ENCODE measurements at regions not wholly inside any gene's neighbourhood (a gene's known extent, or its start where the extent isn't known, plus 50 kb on each side); places are given as distances from the start of the nearest gene placed in this dataset.

GRCh38 chr11:116698080-116698479 lies 74.7 kb downstream of the BUD13 start:
- H3K27me3 ChIP-seq (ENCODE audit: control insufficient read depth in 4 of 4, insufficient read depth in 4 of 4, low read length in 3 of 4) = no peaks in the 10 kb centered on the region
- H3K27ac ChIP-seq (ENCODE audit: low read depth in 1 of 2, low read length in 2 of 2) = no peak overlapping the region
- TF ChIP-seq, protein P1, sequence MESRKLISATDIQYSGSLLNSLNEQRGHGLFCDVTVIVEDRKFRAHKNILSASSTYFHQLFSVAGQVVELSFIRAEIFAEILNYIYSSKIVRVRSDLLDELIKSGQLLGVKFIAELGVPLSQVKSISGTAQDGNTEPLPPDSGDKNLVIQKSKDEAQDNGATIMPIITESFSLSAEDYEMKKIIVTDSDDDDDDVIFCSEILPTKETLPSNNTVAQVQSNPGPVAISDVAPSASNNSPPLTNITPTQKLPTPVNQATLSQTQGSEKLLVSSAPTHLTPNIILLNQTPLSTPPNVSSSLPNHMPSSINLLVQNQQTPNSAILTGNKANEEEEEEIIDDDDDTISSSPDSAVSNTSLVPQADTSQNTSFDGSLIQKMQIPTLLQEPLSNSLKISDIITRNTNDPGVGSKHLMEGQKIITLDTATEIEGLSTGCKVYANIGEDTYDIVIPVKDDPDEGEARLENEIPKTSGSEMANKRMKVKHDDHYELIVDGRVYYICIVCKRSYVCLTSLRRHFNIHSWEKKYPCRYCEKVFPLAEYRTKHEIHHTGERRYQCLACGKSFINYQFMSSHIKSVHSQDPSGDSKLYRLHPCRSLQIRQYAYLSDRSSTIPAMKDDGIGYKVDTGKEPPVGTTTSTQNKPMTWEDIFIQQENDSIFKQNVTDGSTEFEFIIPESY (IDR thresholded peaks at IDR 0.05) = no peak
- no peak for TF ChIP-seq FOXA2 (IDR thresholded peaks at IDR 0.05)
- no peak for TF ChIP-seq RAD21 (IDR thresholded peaks at IDR 0.05)
- TF ChIP-seq FOXA1 (IDR thresholded peaks at IDR 0.05) = no peak
- no peak for TF ChIP-seq RXRA (IDR thresholded peaks at IDR 0.05)
- no peak for TF ChIP-seq GABPA (IDR thresholded peaks at IDR 0.05 in 1 of 2, conservative IDR thresholded peaks at IDR 0.05 in 1 of 2)
- TF ChIP-seq SP1 (IDR thresholded peaks at IDR 0.05) = no peak
- TF ChIP-seq EGR1 (IDR thresholded peaks at IDR 0.05; ENCODE audit: low read depth in 2 of 2) = no peak
- TF ChIP-seq HNF4A (conservative IDR thresholded peaks at IDR 0.05) = no peak
- TF ChIP-seq, protein P2, sequence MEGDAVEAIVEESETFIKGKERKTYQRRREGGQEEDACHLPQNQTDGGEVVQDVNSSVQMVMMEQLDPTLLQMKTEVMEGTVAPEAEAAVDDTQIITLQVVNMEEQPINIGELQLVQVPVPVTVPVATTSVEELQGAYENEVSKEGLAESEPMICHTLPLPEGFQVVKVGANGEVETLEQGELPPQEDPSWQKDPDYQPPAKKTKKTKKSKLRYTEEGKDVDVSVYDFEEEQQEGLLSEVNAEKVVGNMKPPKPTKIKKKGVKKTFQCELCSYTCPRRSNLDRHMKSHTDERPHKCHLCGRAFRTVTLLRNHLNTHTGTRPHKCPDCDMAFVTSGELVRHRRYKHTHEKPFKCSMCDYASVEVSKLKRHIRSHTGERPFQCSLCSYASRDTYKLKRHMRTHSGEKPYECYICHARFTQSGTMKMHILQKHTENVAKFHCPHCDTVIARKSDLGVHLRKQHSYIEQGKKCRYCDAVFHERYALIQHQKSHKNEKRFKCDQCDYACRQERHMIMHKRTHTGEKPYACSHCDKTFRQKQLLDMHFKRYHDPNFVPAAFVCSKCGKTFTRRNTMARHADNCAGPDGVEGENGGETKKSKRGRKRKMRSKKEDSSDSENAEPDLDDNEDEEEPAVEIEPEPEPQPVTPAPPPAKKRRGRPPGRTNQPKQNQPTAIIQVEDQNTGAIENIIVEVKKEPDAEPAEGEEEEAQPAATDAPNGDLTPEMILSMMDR (IDR thresholded peaks at IDR 0.05; ENCODE audit: low read depth, low read length, missing input control) = no peak
- no peak for TF ChIP-seq NR2F2 (IDR thresholded peaks at IDR 0.05)
- TF ChIP-seq, protein P3, sequence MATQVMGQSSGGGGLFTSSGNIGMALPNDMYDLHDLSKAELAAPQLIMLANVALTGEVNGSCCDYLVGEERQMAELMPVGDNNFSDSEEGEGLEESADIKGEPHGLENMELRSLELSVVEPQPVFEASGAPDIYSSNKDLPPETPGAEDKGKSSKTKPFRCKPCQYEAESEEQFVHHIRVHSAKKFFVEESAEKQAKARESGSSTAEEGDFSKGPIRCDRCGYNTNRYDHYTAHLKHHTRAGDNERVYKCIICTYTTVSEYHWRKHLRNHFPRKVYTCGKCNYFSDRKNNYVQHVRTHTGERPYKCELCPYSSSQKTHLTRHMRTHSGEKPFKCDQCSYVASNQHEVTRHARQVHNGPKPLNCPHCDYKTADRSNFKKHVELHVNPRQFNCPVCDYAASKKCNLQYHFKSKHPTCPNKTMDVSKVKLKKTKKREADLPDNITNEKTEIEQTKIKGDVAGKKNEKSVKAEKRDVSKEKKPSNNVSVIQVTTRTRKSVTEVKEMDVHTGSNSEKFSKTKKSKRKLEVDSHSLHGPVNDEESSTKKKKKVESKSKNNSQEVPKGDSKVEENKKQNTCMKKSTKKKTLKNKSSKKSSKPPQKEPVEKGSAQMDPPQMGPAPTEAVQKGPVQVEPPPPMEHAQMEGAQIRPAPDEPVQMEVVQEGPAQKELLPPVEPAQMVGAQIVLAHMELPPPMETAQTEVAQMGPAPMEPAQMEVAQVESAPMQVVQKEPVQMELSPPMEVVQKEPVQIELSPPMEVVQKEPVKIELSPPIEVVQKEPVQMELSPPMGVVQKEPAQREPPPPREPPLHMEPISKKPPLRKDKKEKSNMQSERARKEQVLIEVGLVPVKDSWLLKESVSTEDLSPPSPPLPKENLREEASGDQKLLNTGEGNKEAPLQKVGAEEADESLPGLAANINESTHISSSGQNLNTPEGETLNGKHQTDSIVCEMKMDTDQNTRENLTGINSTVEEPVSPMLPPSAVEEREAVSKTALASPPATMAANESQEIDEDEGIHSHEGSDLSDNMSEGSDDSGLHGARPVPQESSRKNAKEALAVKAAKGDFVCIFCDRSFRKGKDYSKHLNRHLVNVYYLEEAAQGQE (IDR thresholded peaks at IDR 0.05) = no peak
- TF ChIP-seq, protein P4, sequence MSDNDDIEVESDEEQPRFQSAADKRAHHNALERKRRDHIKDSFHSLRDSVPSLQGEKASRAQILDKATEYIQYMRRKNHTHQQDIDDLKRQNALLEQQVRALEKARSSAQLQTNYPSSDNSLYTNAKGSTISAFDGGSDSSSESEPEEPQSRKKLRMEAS (IDR thresholded peaks at IDR 0.05) = no peak
- TF ChIP-seq YY1 (IDR thresholded peaks at IDR 0.05) = no peak
- no peak for TF ChIP-seq JUND (IDR thresholded peaks at IDR 0.05)
- no peak for TF ChIP-seq HNF4G (IDR thresholded peaks at IDR 0.05)
- TF ChIP-seq TAF1 (conservative IDR thresholded peaks at IDR 0.05) = no peak
- TF ChIP-seq, protein P5, sequence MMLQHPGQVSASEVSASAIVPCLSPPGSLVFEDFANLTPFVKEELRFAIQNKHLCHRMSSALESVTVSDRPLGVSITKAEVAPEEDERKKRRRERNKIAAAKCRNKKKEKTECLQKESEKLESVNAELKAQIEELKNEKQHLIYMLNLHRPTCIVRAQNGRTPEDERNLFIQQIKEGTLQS (IDR thresholded peaks at IDR 0.05) = no peak
- no peaks in the 10 kb centered on the region for H3K9me3 ChIP-seq (ENCODE audit: control insufficient read depth in 4 of 4, low read length in 3 of 4)
- no peak for DNase-seq (ENCODE audit: low spot score)
- H3K9ac ChIP-seq (ENCODE audit: low read depth in 1 of 2, low read length in 2 of 2) = no peak overlapping the region
- WGBS = 65% methylated on average over 1 of the region's 1 CpG
- no peak overlapping the region for H3K4me3 ChIP-seq (ENCODE audit: low read depth in 1 of 3, low read length in 3 of 3)
- no peaks in the 10 kb centered on the region for H3K4me1 ChIP-seq (ENCODE audit: control insufficient read depth in 4 of 4, insufficient read depth in 4 of 4, low read length in 3 of 4)
- H3K36me3 ChIP-seq (ENCODE audit: control insufficient read depth in 4 of 4, insufficient read depth in 3 of 4, low read depth in 1 of 4, low read length in 3 of 4) = no peaks in the 10 kb centered on the region
